ENCODE measurements at regions not wholly inside any gene's neighbourhood (a gene's known extent, or its start where the extent isn't known, plus 50 kb on each side); places are given as distances from the start of the nearest gene placed in this dataset.

- Histone ChIP-seq H3K9me3 (no peaks in the 10 kb centered on the region), H3K36me3 (no peaks in the 10 kb centered on the region), H3K27me3 (no peaks in the 10 kb centered on the region), H3K4me3 (no peak overlapping the region)
- no peak for DNase-seq
Measured at GRCh38 chrX:42988700-42989099, 210.7 kb upstream of the PPP1R2C start.

DNA sequence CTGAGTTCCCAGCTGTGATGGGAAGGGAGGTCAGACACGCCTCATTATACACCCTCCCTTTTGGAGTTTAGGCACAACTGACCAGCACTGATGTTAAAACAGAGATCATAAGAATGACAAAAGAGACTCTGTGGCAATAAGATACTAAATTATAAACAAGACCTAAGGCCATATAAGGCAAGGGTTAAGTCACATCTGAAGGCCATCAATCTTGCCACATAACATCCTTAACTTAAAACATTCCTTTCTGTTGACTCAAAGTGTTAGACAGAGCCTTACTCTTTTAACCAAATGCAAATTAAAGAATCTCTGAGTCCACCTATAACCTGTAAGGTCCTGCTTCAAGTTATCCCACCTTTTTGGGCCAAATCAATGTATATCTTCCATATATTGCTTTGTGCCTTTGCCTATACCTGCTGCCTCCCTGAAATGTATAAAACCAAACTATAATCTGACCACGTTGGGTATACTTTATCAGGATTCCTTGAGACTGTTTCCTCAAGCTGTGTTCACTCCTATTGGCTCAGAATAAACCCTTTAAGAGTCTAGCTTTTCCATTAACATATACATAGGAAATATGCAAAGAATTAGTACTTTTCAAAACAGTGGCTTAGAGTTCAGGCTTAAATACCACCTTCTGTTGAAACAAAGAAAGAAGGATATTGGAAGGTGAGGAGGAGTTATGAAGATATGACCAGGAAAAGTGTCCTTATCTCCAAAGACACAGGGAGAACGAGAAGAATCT is 214.4 kb upstream of the PPP1R2C start:
- no peaks in the 10 kb centered on the region for H3K36me3 ChIP-seq
- H3K27me3 ChIP-seq = no peaks in the 10 kb centered on the region
- no peak for DNase-seq
- no peak overlapping the region for H3K4me3 ChIP-seq
- H3K9me3 ChIP-seq = no peaks in the 10 kb centered on the region

GRCh38 chrX:42996861-42997260 is 218.9 kb upstream of the PPP1R2C start:
- Histone ChIP-seq H3K36me3 (no peaks in the 10 kb centered on the region), H3K9me3 (no peaks in the 10 kb centered on the region), H3K4me3 (no peak overlapping the region), H3K27me3 (no peaks in the 10 kb centered on the region)
- DNase-seq = no peak

GRCh38 chrX:43000121-43000520 is 222.2 kb upstream of the PPP1R2C start:
- Histone ChIP-seq H3K36me3 (no peaks in the 10 kb centered on the region), H3K27me3 (no peaks in the 10 kb centered on the region), H3K9me3 (no peaks in the 10 kb centered on the region), H3K4me3 (no peak overlapping the region)
- DNase-seq = no peak

- Histone ChIP-seq H3K4me3 (no peak overlapping the region), H3K27me3 (no peaks in the 10 kb centered on the region)
- no peak for DNase-seq
Measured at GRCh38 chrX:43002526-43003203, 224.7 kb upstream of the PPP1R2C start.

GRCh38 chrX:43003204-43003565 is 225.2 kb upstream of the PPP1R2C start:
- Histone ChIP-seq H3K27me3 (no peaks in the 10 kb centered on the region), H3K9me3 (no peaks in the 10 kb centered on the region), H3K4me3 (no peak overlapping the region), H3K36me3 (no peaks in the 10 kb centered on the region)
- DNase-seq = no peak

More at GRCh38 chrX:43002526-43003203, 224.7 kb upstream of the PPP1R2C start:
- no peaks in the 10 kb centered on the region for H3K9me3 ChIP-seq
- no peaks in the 10 kb centered on the region for H3K36me3 ChIP-seq

DNA sequence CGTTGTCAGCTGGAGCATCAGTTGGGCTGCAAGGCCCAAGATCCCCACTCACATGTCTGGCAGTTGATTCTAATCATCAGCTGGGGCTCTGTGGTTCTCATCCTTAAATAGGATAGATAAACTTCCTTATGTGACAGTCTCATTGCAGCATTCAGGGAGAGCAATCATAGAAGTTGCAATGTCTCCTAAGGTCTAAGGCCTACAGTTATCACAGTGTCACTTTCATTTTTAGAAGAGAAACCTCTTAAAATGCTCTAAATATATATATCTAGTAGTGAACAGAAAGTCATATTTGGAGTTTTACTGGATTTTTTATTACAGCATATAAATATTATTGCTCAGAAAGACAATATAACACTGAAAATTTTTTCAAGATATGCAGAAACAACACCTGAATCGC is 226.0 kb upstream of the PPP1R2C start:
- H3K4me3 ChIP-seq = no peak overlapping the region
- H3K36me3 ChIP-seq = no peaks in the 10 kb centered on the region
- DNase-seq = no peak

DNA sequence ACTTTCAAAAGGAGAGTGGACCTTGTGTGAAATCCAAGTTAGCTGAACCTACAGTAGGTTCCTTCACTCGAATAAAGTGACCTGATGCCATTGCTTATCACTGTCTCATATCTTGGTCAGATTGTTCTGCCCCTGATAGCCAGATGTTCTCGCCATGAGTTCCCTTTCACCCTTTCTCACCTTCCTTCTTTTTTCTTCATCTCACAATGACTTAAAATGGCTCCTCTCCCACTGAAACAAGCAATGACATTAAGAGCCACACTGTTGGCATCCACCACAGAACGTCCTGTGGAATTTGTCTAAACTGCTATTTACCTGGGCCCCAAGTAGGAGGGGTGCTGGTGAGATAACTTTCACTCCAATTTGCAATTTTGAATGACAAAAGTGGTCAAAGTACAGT is 227.6 kb upstream of the PPP1R2C start:
- no peak for DNase-seq
- Histone ChIP-seq H3K9me3 (no peaks in the 10 kb centered on the region), H3K36me3 (no peaks in the 10 kb centered on the region), H3K4me3 (no peak overlapping the region), H3K27me3 (no peaks in the 10 kb centered on the region)

More for the DNA sequence above, 226.0 kb upstream of the PPP1R2C start:
- Histone ChIP-seq H3K27me3 (no peaks in the 10 kb centered on the region), H3K9me3 (no peaks in the 10 kb centered on the region)

DNA sequence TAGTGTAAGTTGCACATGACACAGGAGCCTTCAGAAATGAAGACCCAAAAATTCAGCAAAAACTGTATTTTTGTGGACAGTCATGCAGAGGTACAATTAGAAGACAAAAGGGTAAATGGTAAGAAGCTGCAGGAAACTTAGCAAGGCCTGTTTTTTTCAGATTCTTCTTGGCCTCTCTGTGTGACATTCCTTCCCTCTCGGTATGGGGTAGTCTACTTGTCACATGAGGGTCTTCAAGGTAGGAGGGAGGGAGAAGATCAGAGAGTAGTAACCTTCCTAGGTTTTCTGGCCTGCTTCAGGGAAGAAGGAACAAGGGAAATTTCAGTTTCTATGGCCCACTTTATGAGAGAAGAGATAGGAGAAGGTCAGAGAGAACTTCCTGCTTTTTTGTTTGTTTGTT is 230.4 kb upstream of the PPP1R2C start:
- no peak for DNase-seq
- no peak overlapping the region for H3K4me3 ChIP-seq
- no peaks in the 10 kb centered on the region for H3K36me3 ChIP-seq
- no peaks in the 10 kb centered on the region for H3K27me3 ChIP-seq
- H3K9me3 ChIP-seq = no peaks in the 10 kb centered on the region

DNA sequence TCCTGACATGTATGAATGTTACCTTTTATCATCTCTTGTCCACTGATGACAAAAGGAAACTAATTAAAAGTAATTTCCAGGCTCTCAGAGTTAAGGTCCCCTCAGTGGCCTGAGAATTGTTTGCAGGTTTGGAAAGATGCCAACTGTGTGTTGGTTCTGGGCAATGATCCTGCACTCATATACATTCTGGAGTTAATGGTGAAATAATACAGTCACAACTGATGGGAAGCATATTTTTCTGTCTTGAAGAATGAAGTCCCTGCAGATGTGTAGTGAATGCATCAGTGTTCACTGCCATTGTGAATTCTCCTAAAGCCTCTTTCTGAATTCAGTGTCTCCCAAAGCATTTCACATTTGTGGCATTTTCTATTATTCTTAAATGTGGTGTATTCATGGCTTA is 238.1 kb upstream of the PPP1R2C start:
- no peaks in the 10 kb centered on the region for H3K9me3 ChIP-seq
- H3K27me3 ChIP-seq = no peaks in the 10 kb centered on the region
- no peak for DNase-seq
- no peaks in the 10 kb centered on the region for H3K36me3 ChIP-seq
- no peak overlapping the region for H3K4me3 ChIP-seq

- Histone ChIP-seq H3K9me3 (no peaks in the 10 kb centered on the region), H3K27me3 (no peaks in the 10 kb centered on the region), H3K36me3 (no peaks in the 10 kb centered on the region), H3K4me3 (no peak overlapping the region)
- DNase-seq = no peak
Measured at GRCh38 chrX:43018031-43018430, 240.1 kb upstream of the PPP1R2C start.

DNA sequence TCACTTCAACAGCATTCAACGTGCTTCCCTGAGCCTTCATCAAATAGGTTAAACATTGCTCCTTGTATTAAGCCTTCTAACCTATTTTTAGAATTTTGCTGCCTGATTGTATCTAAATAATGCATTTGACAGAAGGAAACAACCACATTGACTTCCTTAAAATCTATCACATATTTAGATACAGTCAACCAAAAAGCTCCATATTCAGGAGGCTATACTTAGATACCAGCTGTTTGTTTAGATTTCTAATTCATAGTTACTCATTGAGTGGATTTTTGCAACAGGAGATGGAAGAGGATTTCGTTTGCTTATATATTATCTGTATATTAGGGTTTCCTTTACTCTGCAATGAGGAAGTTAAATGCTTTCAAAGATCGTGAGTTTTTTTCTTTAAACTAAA is 241.1 kb upstream of the PPP1R2C start:
- no peaks in the 10 kb centered on the region for H3K9me3 ChIP-seq
- no peak overlapping the region for H3K4me3 ChIP-seq
- no peak for DNase-seq
- H3K36me3 ChIP-seq = no peaks in the 10 kb centered on the region
- H3K27me3 ChIP-seq = no peaks in the 10 kb centered on the region

GRCh38 chrX:43025806-43026315 is 247.9 kb upstream of the PPP1R2C start:
- Histone ChIP-seq H3K36me3 (no peaks in the 10 kb centered on the region), H3K4me3 (no peak overlapping the region)
- no peak for DNase-seq

GRCh38 chrX:43064096-43064495 is 286.1 kb upstream of the PPP1R2C start:
- DNase-seq = no peak
- no peaks in the 10 kb centered on the region for H3K9me3 ChIP-seq

More at GRCh38 chrX:43025806-43026315, 247.9 kb upstream of the PPP1R2C start:
- Histone ChIP-seq H3K9me3 (no peaks in the 10 kb centered on the region), H3K27me3 (no peaks in the 10 kb centered on the region)

DNA sequence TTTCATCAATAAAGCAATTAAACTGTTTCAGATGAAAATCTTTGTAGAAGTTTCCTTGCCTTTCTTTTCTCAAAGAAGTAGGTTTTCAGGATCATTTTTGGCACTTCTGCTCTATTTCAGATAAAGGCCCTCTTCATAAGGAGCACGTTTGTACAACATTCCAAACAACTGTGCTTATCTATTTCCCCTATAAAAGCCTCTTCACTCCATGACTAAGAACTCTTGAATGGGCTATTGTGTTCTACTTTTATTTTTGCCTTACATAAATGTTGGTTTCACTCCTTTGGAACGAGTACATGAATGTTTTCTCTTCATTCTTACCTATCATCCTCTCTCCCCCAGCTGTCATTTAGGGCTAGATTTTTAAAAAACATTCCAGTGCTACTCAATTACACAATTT is 288.0 kb upstream of the PPP1R2C start:
- no peak overlapping the region for H3K4me3 ChIP-seq
- no peaks in the 10 kb centered on the region for H3K27me3 ChIP-seq
- DNase-seq = no peak
- H3K9me3 ChIP-seq = no peaks in the 10 kb centered on the region
- no peaks in the 10 kb centered on the region for H3K36me3 ChIP-seq

More at GRCh38 chrX:43064096-43064495, 286.1 kb upstream of the PPP1R2C start:
- no peak overlapping the region for H3K4me3 ChIP-seq
- H3K36me3 ChIP-seq = no peaks in the 10 kb centered on the region
- no peaks in the 10 kb centered on the region for H3K27me3 ChIP-seq

GRCh38 chrX:43068639-43069038 is 290.7 kb upstream of the PPP1R2C start:
- Histone ChIP-seq H3K9me3 (no peaks in the 10 kb centered on the region), H3K36me3 (no peaks in the 10 kb centered on the region), H3K4me3 (no peak overlapping the region), H3K27me3 (no peaks in the 10 kb centered on the region)
- DNase-seq = no peak

DNA sequence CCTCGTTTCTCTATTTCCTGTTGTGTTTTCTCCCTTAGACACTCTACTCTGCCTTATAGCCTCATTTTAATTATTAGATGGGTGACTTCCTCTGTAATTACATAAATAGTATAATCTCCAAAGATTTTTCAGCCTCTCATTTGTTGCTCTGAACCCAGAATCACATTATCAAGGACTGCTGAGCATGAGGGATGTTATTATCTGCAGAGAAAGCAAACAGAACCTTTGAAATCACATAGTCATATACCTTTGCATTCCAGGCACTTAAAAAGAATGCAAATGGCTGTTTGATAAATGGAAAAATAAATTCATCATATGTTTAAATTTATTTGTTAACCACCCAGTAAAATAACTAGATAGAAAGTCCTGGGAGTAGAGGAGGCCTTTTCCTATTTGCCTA is 305.1 kb upstream of the PPP1R2C start:
- DNase-seq = no peak
- H3K4me3 ChIP-seq = no peak overlapping the region

GRCh38 chrX:43087830-43088229 is 309.9 kb upstream of the PPP1R2C start:
- Histone ChIP-seq H3K9me3 (no peaks in the 10 kb centered on the region), H3K27me3 (no peaks in the 10 kb centered on the region), H3K4me3 (no peak overlapping the region), H3K36me3 (no peaks in the 10 kb centered on the region)
- DNase-seq = no peak

More for the DNA sequence above, 305.1 kb upstream of the PPP1R2C start:
- no peaks in the 10 kb centered on the region for H3K36me3 ChIP-seq
- H3K9me3 ChIP-seq = no peaks in the 10 kb centered on the region
- no peaks in the 10 kb centered on the region for H3K27me3 ChIP-seq

Measured in MG63 (cell line).